ENCODE measurements at regions not wholly inside any gene's neighbourhood (a gene's known extent, or its start where the extent isn't known, plus 50 kb on each side); places are given as distances from the start of the nearest gene placed in this dataset.

- no peak for DNase-seq
Measured at GRCh38 chr13:106295971-106296370, 239.5 kb downstream of the EFNB2 start.

- no peak for DNase-seq
Measured at GRCh38 chr13:106291006-106291405, 244.5 kb downstream of the EFNB2 start.

DNA sequence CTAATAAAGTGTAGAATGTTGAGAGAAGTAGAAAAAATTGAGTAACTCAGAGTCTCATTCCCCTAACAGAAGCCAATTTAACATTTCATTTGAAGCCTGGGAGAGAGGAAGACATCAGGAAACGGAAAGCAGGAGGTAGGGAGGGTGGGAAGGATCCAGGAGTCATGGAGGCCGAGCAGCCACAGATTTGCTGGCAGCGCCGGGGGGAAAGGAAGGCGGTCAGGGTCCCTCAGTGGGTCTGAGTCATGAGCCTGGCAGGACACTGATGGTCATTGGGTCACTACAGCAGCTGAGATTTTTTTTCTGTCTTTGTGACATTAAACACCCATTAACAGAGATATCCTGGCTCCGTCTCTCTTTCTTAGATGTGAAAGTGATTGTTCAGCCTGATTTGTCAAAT lies 248.1 kb downstream of the EFNB2 start:
- no peak for DNase-seq

GRCh38 chr13:106286811-106287210 lies 248.7 kb downstream of the EFNB2 start:
- no peak for DNase-seq

GRCh38 chr13:106284358-106284757 lies 251.1 kb downstream of the EFNB2 start:
- DNase-seq, result no peak

- no peak for DNase-seq
Measured at GRCh38 chr13:106281426-106281825, 254.0 kb downstream of the EFNB2 start.

GRCh38 chr13:106277484-106278154 lies 257.8 kb downstream of the EFNB2 start:
- DNase-seq, result no peak

- DNase-seq, result no peak
Measured at GRCh38 chr13:106276876-106277275, 258.6 kb downstream of the EFNB2 start.

DNA sequence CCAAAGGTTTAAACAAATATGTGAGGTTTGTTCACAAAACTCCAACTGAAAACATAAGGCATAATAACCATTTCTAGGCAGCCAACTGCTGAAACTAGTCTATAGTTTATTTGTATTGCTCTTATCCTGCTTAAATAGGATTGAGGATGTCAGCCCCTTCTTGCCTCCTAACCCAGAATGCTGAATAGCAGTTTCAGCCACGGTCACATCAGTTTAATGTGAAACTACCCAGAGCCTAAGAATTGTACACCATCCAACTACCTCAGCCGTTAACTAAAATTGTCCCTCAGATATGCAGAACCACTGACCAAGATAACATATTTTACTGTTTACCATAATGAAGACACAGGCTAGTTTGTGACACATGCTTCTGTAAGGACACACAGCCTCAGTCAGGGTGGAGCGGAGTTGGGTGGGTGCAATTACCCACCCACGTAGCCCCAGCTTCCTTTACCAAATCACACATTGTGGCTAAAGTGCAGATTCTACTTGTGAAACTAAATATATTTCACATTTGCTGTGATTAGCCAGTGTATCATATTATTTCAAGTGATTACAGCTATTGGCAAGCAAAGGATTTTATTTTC lies 259.9 kb downstream of the EFNB2 start:
- DNase-seq, result no peak

- no peak for DNase-seq
Measured at GRCh38 chr13:106274551-106275203, 260.8 kb downstream of the EFNB2 start.

DNA sequence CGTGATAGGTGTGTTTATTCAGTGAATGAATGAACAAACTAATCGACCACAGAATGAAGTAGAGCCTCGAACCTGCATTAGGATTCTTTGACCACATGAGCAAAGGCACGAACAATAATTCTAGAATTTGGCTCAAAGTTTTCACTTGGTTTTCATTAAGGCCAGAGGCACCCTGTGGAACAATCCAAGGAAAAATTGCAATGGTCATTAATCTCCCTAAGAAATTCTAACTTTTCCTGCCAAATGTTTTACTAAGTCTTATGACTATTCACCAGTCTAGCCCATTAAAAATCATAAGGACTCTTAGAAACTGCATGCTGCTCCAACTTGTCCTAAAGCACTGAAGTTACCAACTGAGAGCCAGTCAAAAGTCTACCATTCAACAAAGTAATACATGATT lies 271.7 kb downstream of the EFNB2 start:
- no peak for DNase-seq

DNA sequence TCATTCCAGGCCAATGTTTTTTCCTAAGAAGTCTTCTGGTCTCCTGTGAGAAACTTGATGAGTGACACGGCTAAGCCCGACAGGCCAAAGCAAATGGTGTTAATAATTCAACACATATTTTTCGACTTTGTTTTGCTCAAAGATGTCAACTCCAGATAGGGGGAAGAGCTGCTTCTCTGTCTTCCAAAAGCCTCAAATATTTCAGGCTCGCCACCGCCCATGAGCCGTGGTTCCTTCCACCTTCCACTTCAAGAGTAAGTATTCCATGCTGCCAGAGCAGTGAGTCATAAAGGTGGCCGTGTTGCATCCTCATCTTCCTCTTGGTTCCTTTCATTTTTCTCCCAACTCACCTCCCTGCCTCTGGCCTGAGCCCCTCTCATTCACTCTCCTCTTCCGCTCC lies 272.6 kb downstream of the EFNB2 start:
- no peak for DNase-seq

- DNase-seq, result no peak
Measured at GRCh38 chr13:106261450-106261849, 274.0 kb downstream of the EFNB2 start.

- DNase-seq, result no peak
Measured at GRCh38 chr13:106260352-106260751, 275.1 kb downstream of the EFNB2 start.

DNA sequence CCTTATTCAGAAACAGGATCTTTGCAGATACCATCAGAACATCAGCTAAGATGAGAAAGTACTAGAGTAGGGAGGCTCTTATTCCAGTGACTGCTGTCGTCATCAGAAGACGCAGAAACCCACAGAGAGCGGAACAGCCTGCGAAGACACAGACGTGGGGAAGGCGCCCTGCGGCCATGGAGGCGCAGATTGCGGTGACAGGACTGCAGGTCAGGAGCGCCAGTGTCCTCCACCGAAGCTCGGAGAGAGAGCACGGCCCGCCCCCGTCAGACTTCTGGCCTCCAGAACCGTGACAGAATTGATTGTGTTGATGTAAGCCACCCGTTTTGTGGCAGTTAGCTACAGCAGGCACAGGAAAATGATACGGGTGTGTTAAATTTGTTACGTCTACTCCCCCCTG lies 275.5 kb downstream of the EFNB2 start:
- no peak for DNase-seq

GRCh38 chr13:106246666-106247188 lies 288.7 kb downstream of the EFNB2 start:
- DNase-seq, result no peak

DNA sequence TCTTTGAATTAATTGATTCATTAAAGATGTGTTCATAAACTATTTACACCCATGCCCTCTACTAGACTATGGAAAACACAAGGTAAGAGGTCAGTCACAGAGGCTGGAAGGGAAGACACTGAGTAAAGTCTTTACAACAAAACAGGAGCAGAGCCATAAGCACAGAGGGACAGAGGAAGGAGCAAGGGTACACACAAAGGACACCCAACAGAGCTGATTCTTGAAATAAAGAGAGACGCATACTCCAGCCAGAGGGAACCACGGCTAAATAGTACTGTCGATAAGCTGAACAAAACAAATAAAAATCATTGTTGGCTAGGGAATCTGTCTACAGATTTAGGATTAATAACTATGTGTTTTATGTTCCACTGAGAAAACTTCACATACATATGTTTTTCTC lies 289.2 kb downstream of the EFNB2 start:
- DNase-seq, result no peak

DNA sequence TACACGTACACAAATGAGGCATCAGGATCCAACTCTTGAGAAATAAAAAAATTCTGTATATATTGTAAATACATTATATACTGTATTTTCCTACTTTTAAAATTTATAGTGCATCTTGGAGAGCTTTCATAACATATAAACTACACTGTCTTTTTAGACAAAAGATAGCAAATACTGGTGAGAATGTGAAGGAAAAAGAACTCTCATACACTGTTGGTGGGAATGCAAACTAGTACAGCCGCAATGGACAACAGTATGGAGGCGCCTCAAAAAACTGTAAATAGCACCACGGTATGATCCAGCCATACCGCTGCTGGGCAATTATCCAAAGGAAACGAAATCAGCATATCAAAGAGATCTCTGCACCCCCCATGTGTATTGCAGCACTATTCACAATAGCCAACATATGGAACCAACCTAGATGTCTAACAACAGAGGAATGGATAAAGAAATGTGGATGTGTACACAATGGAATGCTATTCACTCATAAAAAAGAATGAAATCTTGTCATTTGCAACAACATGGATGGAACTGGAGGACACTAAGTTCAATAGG lies 292.4 kb downstream of the EFNB2 start:
- no peak for DNase-seq

- DNase-seq, result no peak
Measured at GRCh38 chr13:106241974-106242953, 293.2 kb downstream of the EFNB2 start.

GRCh38 chr13:106238690-106239089 lies 296.8 kb downstream of the EFNB2 start:
- no peak for DNase-seq

DNA sequence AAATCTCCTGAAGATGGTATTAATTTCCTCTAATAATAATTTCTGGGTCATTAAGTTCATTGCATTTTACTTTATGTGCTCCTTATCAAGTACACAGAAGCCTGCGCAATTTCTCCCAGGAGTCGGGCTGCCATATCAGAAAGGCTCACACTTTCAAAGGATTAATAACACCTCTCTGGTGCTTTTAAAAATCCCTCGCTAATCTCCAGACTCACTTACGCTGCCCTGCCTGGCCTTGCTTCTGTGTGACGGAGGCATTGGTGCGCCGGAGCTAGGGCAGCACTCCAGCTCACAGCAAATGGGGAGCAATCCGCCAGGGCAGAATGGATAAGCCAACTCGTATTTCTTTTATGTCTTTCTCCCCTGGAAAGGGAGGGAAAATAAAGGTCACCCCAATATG lies 300.8 kb downstream of the EFNB2 start:
- no peak for DNase-seq

DNA sequence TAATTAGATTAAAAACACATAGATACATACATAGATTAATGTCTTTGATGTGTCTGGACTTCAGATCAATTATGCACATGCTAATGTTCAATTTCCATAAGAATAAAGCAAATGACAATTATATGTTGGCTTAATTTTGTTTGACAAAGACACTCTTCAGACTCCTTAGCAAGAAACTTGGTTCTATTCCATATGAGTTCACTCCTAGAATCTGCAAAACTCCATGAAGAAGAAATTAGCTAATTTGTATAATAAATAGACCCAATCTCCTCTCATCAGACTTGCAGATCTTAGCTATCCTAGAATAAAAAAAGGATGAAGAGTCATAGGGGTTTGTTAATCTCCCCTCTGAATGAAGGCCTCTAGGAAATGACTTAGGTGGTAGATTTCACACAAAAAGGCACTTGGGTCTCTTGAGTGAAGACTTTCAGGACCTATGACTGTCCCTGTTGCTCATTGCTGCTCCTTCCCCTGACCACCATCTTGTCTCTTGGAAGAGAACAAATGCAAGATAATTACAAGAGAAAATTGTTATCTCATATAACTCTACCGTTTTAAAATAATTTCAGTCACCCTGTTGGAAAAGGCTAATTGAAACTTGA lies 302.2 kb downstream of the EFNB2 start:
- DNase-seq, result no peak
